GM12878 (cell line): ENCODE measurements at regions not wholly inside any gene's neighbourhood (a gene's known extent, or its start where the extent isn't known, plus 50 kb on each side); places are given as distances from the start of the nearest gene placed in this dataset.

Experiments used
- ATAC-seq: fragments of 200-7000 bp; cut with Tn5 transposase; 3 replicates; pipeline ENCODE4 v1.9.1; 2020; ENCODE audit warnings: mild to moderate bottlenecking, moderate library complexity
- BruUV-seq: library from RNA; stranded (reverse); fragments of 400-500 nt; replicated peaks from 2 replicates; lab custom pipeline; 2021; lab: Mats Ljungman, UMichigan
- CTCF ChIA-PET: fragments of 300-600 bp; sonication (Branson Sonifier 250); formaldehyde crosslinking; extraction: SDS; loops from one replicate; lab custom pipeline; 2021; ENCODE audit warnings: inconsistent platforms; lab: Yijun Ruan, JAX
- POLR2A ChIA-PET: fragments of 350-600 bp; formaldehyde crosslinking; extraction: SDS; loops from one replicate; lab custom pipeline; 2021; ENCODE audit warnings: inconsistent platforms; lab: Charles Lee
- RAD21 ChIA-PET: fragments of 300-600 bp; sonication (Branson Sonifier 250); formaldehyde crosslinking; loops from one replicate; lab custom pipeline; 2023; ENCODE audit warnings: antibody characterized with exemption; ENCODE audit not compliant: unreplicated experiment; lab: Charles Lee
- SMC1A ChIA-PET: fragments of 300-600 bp; sonication (Branson Sonifier 250); formaldehyde crosslinking; loops from one replicate; lab custom pipeline; 2023; ENCODE audit not compliant: unreplicated experiment, uncharacterized antibody; lab: Charles Lee
- DNase-seq: peaks from one replicate; pipeline ENCODE4 v3.0.0-alpha.2; 2011; ENCODE audit warnings: low read depth, low spot score
- FAIRE-seq: peaks from 3 replicates; lab custom pipeline; 2011; peaks lifted over from hg19 to GRCh38; lab: Jason Lieb, UNC
- H2AFZ ChIP-seq: 2 replicates; pipeline ENCODE4 v1.6.0; 2011; ENCODE audit warnings: low read depth, low read length, control low read depth; ENCODE audit not compliant: control insufficient read depth
- H3K27ac ChIP-seq: 2 replicates; pipeline ENCODE4 v1.5.1; 2011; ENCODE audit warnings: control low read depth; ENCODE audit not compliant: control insufficient read depth, insufficient read depth
- H3K27me3 ChIP-seq, 2 experiments: replicated peaks in 1 of 2; 2 replicates each; pipeline versions ENCODE4 v1.6.0 to v1.6.1; 2011; ENCODE audit warnings: low read length in 1 of 2; ENCODE audit not compliant: control insufficient read depth in 2 of 2, insufficient read depth in 2 of 2
- H3K36me3 ChIP-seq, 2 experiments: 2 replicates each; pipeline ENCODE4 v1.5.1; 2011; ENCODE audit warnings: low read length in 1 of 2; ENCODE audit not compliant: control insufficient read depth in 2 of 2, insufficient read depth in 2 of 2
- H3K4me1 ChIP-seq: 2 replicates; pipeline ENCODE4 v1.6.1; 2011; ENCODE audit warnings: mild to moderate bottlenecking, low read length, moderate library complexity, mixed read lengths; ENCODE audit not compliant: control insufficient read depth, insufficient read depth
- H3K4me2 ChIP-seq: 2 replicates; pipeline ENCODE4 v1.6.0; 2011; ENCODE audit warnings: control low read depth; ENCODE audit not compliant: control insufficient read depth, insufficient read depth
- H3K4me3 ChIP-seq: fragments of 200-600 bp; sonication (generic); 2 replicates; pipeline ENCODE4 v1.5.1; 2016
- H3K79me2 ChIP-seq: 2 replicates; pipeline ENCODE4 v1.6.0; 2011; ENCODE audit warnings: low read length; ENCODE audit not compliant: control insufficient read depth, insufficient read depth
- H3K9ac ChIP-seq: 2 replicates; pipeline ENCODE4 v1.8.0; 2011; ENCODE audit warnings: low read length, control low read depth, mixed read lengths; ENCODE audit not compliant: control insufficient read depth, insufficient read depth
- H3K9me3 ChIP-seq: replicated peaks from 3 replicates; pipeline ENCODE4 v1.5.1; 2011; ENCODE audit warnings: mild to moderate bottlenecking, low read length; ENCODE audit not compliant: control insufficient read depth, insufficient read depth
- H4K20me1 ChIP-seq: 2 replicates; pipeline ENCODE4 v1.6.0; 2011; ENCODE audit not compliant: control insufficient read depth, insufficient read depth
- CHD1 ChIP-seq: IDR thresholded peaks from 2 replicates; pipeline ENCODE4 v1.6.1; 2012; ENCODE audit warnings: low read depth, low read length, improper control_type of control experiment
- IRF4 ChIP-seq: IDR thresholded peaks from 2 replicates; pipeline ENCODE4 v1.6.1; 2011; ENCODE audit warnings: low read depth, low read length
- JUND ChIP-seq: IDR thresholded peaks from 2 replicates; pipeline ENCODE4 v1.6.1; 2012; ENCODE audit warnings: low read depth, mild to moderate bottlenecking, low read length, improper control_type of control experiment, moderate library complexity
- LARP7 ChIP-seq: fragments of 450-650 bp; IDR thresholded peaks from 2 replicates; pipeline ENCODE4 v1.6.1; 2017; ENCODE audit warnings: mild to moderate bottlenecking
- MYC ChIP-seq: IDR thresholded peaks from 2 replicates; pipeline ENCODE4 v1.6.1; 2011; ENCODE audit warnings: mild to moderate bottlenecking, low read length, moderate library complexity, inconsistent platforms; ENCODE audit not compliant: insufficient read depth, insufficient replicate concordance, insufficient read length, severe bottlenecking
- NR2C2 ChIP-seq: IDR thresholded peaks from 2 replicates; pipeline ENCODE4 v1.6.1; 2011; ENCODE audit warnings: borderline replicate concordance, low read depth; ENCODE audit not compliant: control insufficient read depth, insufficient read length
- NR2F1 ChIP-seq: fragments of 450-650 bp; conservative IDR thresholded peaks from 2 replicates; pipeline ENCODE4 v1.6.1; 2017; ENCODE audit warnings: mild to moderate bottlenecking
- PAX5 ChIP-seq: IDR thresholded peaks from 2 replicates; pipeline ENCODE4 v1.6.1; 2011; ENCODE audit warnings: low read depth, low read length, borderline replicate concordance
- RAD51 ChIP-seq: fragments of 450-650 bp; IDR thresholded peaks from 2 replicates; pipeline ENCODE4 v1.6.1; 2016; ENCODE audit warnings: moderate library complexity, mild to moderate bottlenecking, inconsistent platforms
- RCOR1 ChIP-seq: conservative IDR thresholded peaks from 2 replicates; pipeline ENCODE4 v1.6.1; 2012; ENCODE audit warnings: low read depth, low read length, improper control_type of control experiment
- SREBF2 ChIP-seq: IDR thresholded peaks from 2 replicates; pipeline ENCODE4 v1.6.1; 2012; ENCODE audit warnings: mild to moderate bottlenecking, low read length
- ZZZ3 ChIP-seq: IDR thresholded peaks from 2 replicates; pipeline ENCODE4 v1.6.1; 2011; ENCODE audit warnings: low read depth; ENCODE audit not compliant: control insufficient read depth, insufficient read length
- WGBS: methylation state at CpG from one replicate; pipeline ENCODE4 v1.1.6; 2016; ENCODE audit warnings: low lambda C conversion rate; ENCODE audit not compliant: insufficient replicate concordance, insufficient coverage; ENCODE audit errors: missing lambda C conversion rate; 5-methylcytosine and 5-hydroxymethylcytosine counted together
- in situ Hi-C: fragments of 300-500 bp; cut with MboI; formaldehyde crosslinking; loops from 9 replicates; pipeline ENCODE4 v1.14.3; 2018; ENCODE audit warnings: mixed read lengths
- intact Hi-C: fragments of 100-400 bp; cut with micrococcal nuclease; formaldehyde crosslinking; loops from one replicate; pipeline ENCODE4 v1.14.2; 2022; ENCODE audit not compliant: unreplicated experiment
- TF ChIP-seq, protein P1 (sequence below): IDR thresholded peaks from 2 replicates; pipeline ENCODE4 v1.6.1; 2011; ENCODE audit warnings: low read depth, low read length, improper control_type of control experiment, borderline replicate concordance

DNA sequence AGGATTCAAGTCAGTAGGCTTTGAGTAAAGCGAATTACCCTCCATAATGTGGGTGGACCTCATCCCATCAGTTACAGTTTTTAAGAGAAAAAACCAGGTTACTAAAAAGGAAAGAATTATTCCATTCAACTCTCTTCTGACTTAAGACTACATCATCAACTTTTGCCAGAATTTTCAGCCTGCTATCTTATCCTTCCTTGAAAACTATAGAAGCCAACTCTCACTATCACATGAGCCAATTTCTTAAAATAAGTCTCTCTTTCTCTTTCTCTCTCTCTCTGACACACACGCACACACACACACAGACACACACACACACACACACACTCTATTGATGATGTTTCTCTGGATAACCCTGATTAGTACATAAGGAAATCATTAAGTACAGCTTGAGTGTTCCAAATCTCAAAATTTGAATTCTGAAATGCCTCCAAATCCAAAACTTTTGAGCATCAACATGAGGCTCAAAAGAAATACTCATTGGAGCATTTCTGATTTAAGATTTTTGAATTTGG, 217.0 kb upstream of the PRR20A start:
- in situ Hi-C loops: no loop called here
- no peak overlapping the region for H2AFZ ChIP-seq
- no peaks in the 10 kb centered on the region for H3K9me3 ChIP-seq
- BruUV-seq: no TSS peak
- no peaks in the 10 kb centered on the region for H3K79me2 ChIP-seq
- 29% methylated on average over 2 of the region's 2 CpGs for WGBS
- no peak overlapping the region for H3K4me3 ChIP-seq
- TF ChIP-seq, protein P1, sequence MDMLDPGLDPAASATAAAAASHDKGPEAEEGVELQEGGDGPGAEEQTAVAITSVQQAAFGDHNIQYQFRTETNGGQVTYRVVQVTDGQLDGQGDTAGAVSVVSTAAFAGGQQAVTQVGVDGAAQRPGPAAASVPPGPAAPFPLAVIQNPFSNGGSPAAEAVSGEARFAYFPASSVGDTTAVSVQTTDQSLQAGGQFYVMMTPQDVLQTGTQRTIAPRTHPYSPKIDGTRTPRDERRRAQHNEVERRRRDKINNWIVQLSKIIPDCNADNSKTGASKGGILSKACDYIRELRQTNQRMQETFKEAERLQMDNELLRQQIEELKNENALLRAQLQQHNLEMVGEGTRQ: no peak
- TF ChIP-seq IRF4 (no peak), CHD1 (no peak)
- TF ChIP-seq, all 136 proteins: peak for 0
- Histone ChIP-seq H3K27ac (no peak overlapping the region), H3K4me2 (no peak overlapping the region), H4K20me1 (no peaks in the 10 kb centered on the region), H3K9ac (no peak overlapping the region), H3K27me3 (no peaks in the 10 kb centered on the region), H3K4me1 (no peaks in the 10 kb centered on the region), H3K36me3 (no peaks in the 10 kb centered on the region)
- intact Hi-C loops: no loop called here
- no peak for ATAC-seq
- RAD21 ChIA-PET: no interaction called here
- CTCF ChIA-PET: no interaction called here
- FAIRE-seq: no peak
- DNase-seq: no peak
- SMC1A ChIA-PET: no interaction called here
- POLR2A ChIA-PET: no interaction called here

- no peaks in the 10 kb centered on the region for H3K27me3 ChIP-seq
- intact Hi-C loops: no loop called here
- SMC1A ChIA-PET: no interaction called here
- H3K79me2 ChIP-seq: no peaks in the 10 kb centered on the region
- no peak for FAIRE-seq
- no peak overlapping the region for H3K27ac ChIP-seq
- RAD21 ChIA-PET: no interaction called here
- CTCF ChIA-PET: no interaction called here
- H3K4me2 ChIP-seq: no peak overlapping the region
- in situ Hi-C loops: no loop called here
- H3K9ac ChIP-seq: no peak overlapping the region
- no TSS peak for BruUV-seq
- no peaks in the 10 kb centered on the region for H3K4me1 ChIP-seq
- TF ChIP-seq NR2F1: no peak
- no peak for TF ChIP-seq SREBF2
- TF ChIP-seq NR2C2: no peak
- no peak for TF ChIP-seq JUND
- no peak for TF ChIP-seq RAD51
- TF ChIP-seq ZZZ3: no peak
- no peak for TF ChIP-seq MYC
- no peak for TF ChIP-seq LARP7
- no peak for TF ChIP-seq PAX5
- TF ChIP-seq, protein P1: no peak
- TF ChIP-seq RCOR1: no peak
- no peaks in the 10 kb centered on the region for H4K20me1 ChIP-seq
- no peak for DNase-seq
- no peaks in the 10 kb centered on the region for H3K36me3 ChIP-seq
- no peak overlapping the region for H2AFZ ChIP-seq
- H3K4me3 ChIP-seq: no peak overlapping the region
- POLR2A ChIA-PET: no interaction called here
- WGBS: 49% methylated on average over 2 of the region's 2 CpGs
- H3K9me3 ChIP-seq: no peaks in the 10 kb centered on the region
- ATAC-seq: no peak
Measured at GRCh38 chr13:56924401-56924800, 216.3 kb upstream of the PRR20A start.
